H9 (cell line): ENCODE measurements at regions not wholly inside any gene's neighbourhood (a gene's known extent, or its start where the extent isn't known, plus 50 kb on each side); places are given as distances from the start of the nearest gene placed in this dataset.

Source experiments
- DNase-seq: peaks from one replicate; pipeline ENCODE4 v3.0.0-alpha.2; 2017
- H2AFZ ChIP-seq: one replicate; pipeline ENCODE4 v1.6.1; 2013; ENCODE audit warnings: mild to moderate bottlenecking, low read length, control low read depth, moderate library complexity
- H2AK5ac ChIP-seq: 2 replicates; pipeline ENCODE4 v1.6.1; 2013; ENCODE audit warnings: low read length, control low read depth, mixed read lengths; ENCODE audit not compliant: insufficient read length
- H2BK120ac ChIP-seq: one replicate; pipeline ENCODE4 v1.6.1; 2013; ENCODE audit warnings: low read depth, mild to moderate bottlenecking, low read length, control low read depth, inconsistent platforms; ENCODE audit not compliant: poor library complexity, severe bottlenecking
- H2BK12ac ChIP-seq: 2 replicates; pipeline ENCODE4 v1.6.1; 2013; ENCODE audit warnings: low read length, control low read depth, mixed read lengths, low read depth; ENCODE audit not compliant: insufficient read length
- H2BK15ac ChIP-seq: 2 replicates; pipeline ENCODE4 v1.6.1; 2013; ENCODE audit warnings: low read depth, low read length, control low read depth
- H2BK20ac ChIP-seq: one replicate; pipeline ENCODE4 v1.6.1; 2013; ENCODE audit warnings: low read depth, mild to moderate bottlenecking, low read length, control low read depth, inconsistent platforms; ENCODE audit not compliant: poor library complexity, severe bottlenecking
- H2BK5ac ChIP-seq: 2 replicates; pipeline ENCODE4 v1.6.1; 2013; ENCODE audit warnings: low read length, control low read depth, mixed read lengths; ENCODE audit not compliant: insufficient read length
- H3K14ac ChIP-seq: 2 replicates; pipeline ENCODE4 v1.6.1; 2013; ENCODE audit warnings: low read length, control low read depth; ENCODE audit not compliant: insufficient read depth
- H3K18ac ChIP-seq: 2 replicates; pipeline ENCODE4 v1.6.1; 2013; ENCODE audit warnings: low read depth, mild to moderate bottlenecking, mixed read lengths, low read length, control low read depth; ENCODE audit not compliant: insufficient read length
- H3K23ac ChIP-seq: 2 replicates; pipeline ENCODE4 v1.6.1; 2013; ENCODE audit warnings: low read length, control low read depth, mixed read lengths, low read depth; ENCODE audit not compliant: insufficient read length
- H3K23me2 ChIP-seq: 2 replicates; pipeline ENCODE4 v1.6.1; 2013; ENCODE audit warnings: low read depth, mild to moderate bottlenecking, mixed read lengths, low read length, control low read depth; ENCODE audit not compliant: insufficient read length, poor library complexity, severe bottlenecking
- H3K27ac ChIP-seq: 2 replicates; pipeline ENCODE4 v1.5.1; 2013; ENCODE audit warnings: low read length, control low read depth, mixed read lengths, low read depth; ENCODE audit not compliant: insufficient read length
- H3K27me3 ChIP-seq: 2 replicates; pipeline ENCODE4 v1.6.1; 2013; ENCODE audit warnings: low read length, control low read depth, inconsistent platforms; ENCODE audit not compliant: insufficient read depth
- H3K4ac ChIP-seq: 2 replicates; pipeline ENCODE4 v1.6.1; 2013; ENCODE audit warnings: low read depth, mild to moderate bottlenecking, control low read depth, inconsistent platforms, low read length, moderate library complexity
- H3K4me1 ChIP-seq: 2 replicates; pipeline ENCODE4 v1.6.1; 2013; ENCODE audit warnings: low read length, control low read depth, inconsistent platforms; ENCODE audit not compliant: insufficient read depth
- H3K4me2 ChIP-seq: 2 replicates; pipeline ENCODE4 v1.6.1; 2013; ENCODE audit warnings: low read length, control low read depth, mixed read lengths; ENCODE audit not compliant: insufficient read length, insufficient read depth
- H3K56ac ChIP-seq: 2 replicates; pipeline ENCODE4 v1.6.1; 2013; ENCODE audit warnings: low read depth, mild to moderate bottlenecking, mixed read lengths, low read length, control low read depth; ENCODE audit not compliant: insufficient read length
- H3K79me1 ChIP-seq: 2 replicates; pipeline ENCODE4 v1.6.1; 2013; ENCODE audit warnings: low read depth, mild to moderate bottlenecking, moderate library complexity, low read length, control low read depth, inconsistent platforms; ENCODE audit not compliant: insufficient read depth, poor library complexity, severe bottlenecking
- H3K79me2 ChIP-seq: 2 replicates; pipeline ENCODE4 v1.6.1; 2013; ENCODE audit warnings: low read length, control low read depth, inconsistent platforms; ENCODE audit not compliant: insufficient read depth
- H3K9ac ChIP-seq: 2 replicates; pipeline ENCODE4 v1.6.1; 2013; ENCODE audit warnings: low read length, control low read depth, mixed read lengths; ENCODE audit not compliant: insufficient read length; ENCODE audit errors: extremely low read depth
- H3K9me3 ChIP-seq: one replicate; pipeline ENCODE4 v1.6.1; 2013; ENCODE audit warnings: low read depth, low read length, inconsistent platforms; ENCODE audit not compliant: control insufficient read depth
- H3T11ph ChIP-seq: one replicate; pipeline ENCODE4 v1.6.1; 2013; ENCODE audit warnings: mild to moderate bottlenecking, low read length, control low read depth, inconsistent platforms
- H4K20me1 ChIP-seq: one replicate; pipeline ENCODE4 v1.6.1; 2013; ENCODE audit not compliant: control insufficient read depth, insufficient read length, insufficient read depth
- H4K5ac ChIP-seq: 2 replicates; pipeline ENCODE4 v1.6.1; 2013; ENCODE audit warnings: low read depth, mild to moderate bottlenecking, mixed read lengths, low read length, control low read depth; ENCODE audit not compliant: insufficient read length
- H4K8ac ChIP-seq: replicated peaks from 2 replicates; pipeline ENCODE4 v1.6.1; 2013; ENCODE audit warnings: low read length, control low read depth, mixed read lengths, low read depth; ENCODE audit not compliant: insufficient read length
- H4K91ac ChIP-seq: 2 replicates; pipeline ENCODE4 v1.6.1; 2013; ENCODE audit warnings: low read depth, mild to moderate bottlenecking, moderate library complexity, mixed read lengths, low read length, control low read depth; ENCODE audit not compliant: insufficient read length
- H3K27ac Mint-ChIP-seq, 3 experiments: 2 replicates in 2 of 3; 3 replicates in 1 of 3; pipeline ENCODE4 v1.8.0; 2020 to 2021; ENCODE audit warnings: mixed read lengths in 3 of 3, mild to moderate bottlenecking in 1 of 3, moderate library complexity in 1 of 3
- H3K27me3 Mint-ChIP-seq: 2 replicates; pipeline ENCODE4 v1.8.0; 2021; ENCODE audit warnings: low read depth, mild to moderate bottlenecking, moderate library complexity, mixed read lengths
- H3K36me3 Mint-ChIP-seq, 3 experiments: 2 replicates in 2 of 3; 3 replicates in 1 of 3; pipeline ENCODE4 v1.8.0; 2020 to 2021; ENCODE audit warnings: low read depth in 3 of 3, mixed read lengths in 3 of 3; ENCODE audit not compliant: insufficient read depth in 1 of 3
- H3K4me1 Mint-ChIP-seq, 2 experiments: 2 replicates each; pipeline ENCODE4 v1.8.0; 2020; ENCODE audit warnings: mixed read lengths in 2 of 2
- H3K4me3 Mint-ChIP-seq, 2 experiments: 2 replicates in 1 of 2; 3 replicates in 1 of 2; pipeline ENCODE4 v1.8.0; 2020 to 2021; ENCODE audit warnings: mild to moderate bottlenecking in 2 of 2, mixed read lengths in 2 of 2, moderate library complexity in 1 of 2
- H3K9me3 Mint-ChIP-seq, 2 experiments: 2 replicates in 1 of 2; 3 replicates in 1 of 2; pipeline ENCODE4 v1.8.0; 2020; ENCODE audit warnings: mild to moderate bottlenecking in 2 of 2, mixed read lengths in 2 of 2, moderate library complexity in 1 of 2
- WGBS: extraction: QIAGEN DNeasy Blood & Tissue Kit; methylation state at CpG from one replicate; pipeline ENCODE4 v1.1.7; 2013; ENCODE audit warnings: missing lambda C conversion rate, low lambda C conversion rate, mixed read lengths; ENCODE audit not compliant: insufficient read length; ENCODE audit errors: extremely low coverage; 5-methylcytosine and 5-hydroxymethylcytosine counted together
- TF ChIP-seq, protein P1 (sequence below): fragments of 200-600 bp; sonication (generic); conservative IDR thresholded peaks from 3 replicates; pipeline ENCODE4 v1.8.0; 2021; ENCODE audit warnings: antibody characterized with exemption, mild to moderate bottlenecking

DNA sequence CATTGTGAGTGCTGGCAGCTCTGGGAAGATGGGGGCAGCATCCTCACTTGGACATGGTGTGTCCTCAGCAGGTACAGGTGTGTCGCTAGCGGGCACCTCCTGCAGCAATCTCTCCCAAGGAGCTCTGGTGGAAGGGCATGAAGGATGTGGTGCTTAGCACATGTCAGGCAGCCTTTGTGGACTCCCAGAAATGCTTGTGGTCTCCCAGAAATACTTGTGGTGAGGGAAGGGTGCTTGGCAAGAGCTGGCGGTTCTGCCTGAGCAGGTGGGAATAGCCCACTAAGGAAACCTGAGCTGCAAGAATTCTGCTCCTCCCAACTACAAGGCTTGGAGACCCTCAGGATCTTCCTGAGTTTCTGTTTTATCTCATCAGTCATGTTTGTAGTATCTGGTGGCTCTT lies 371.6 kb downstream of the PRDM2 start:
- Histone ChIP-seq H3K27ac (no peak overlapping the region), H4K91ac (no peak overlapping the region), H4K8ac (no peak overlapping the region), H3K4ac (no peak overlapping the region), H2BK12ac (no peak overlapping the region), H3K27me3 (no peaks in the 10 kb centered on the region), H3K23me2 (no peaks in the 10 kb centered on the region), H3K79me2 (no peaks in the 10 kb centered on the region), H3T11ph (no peak overlapping the region), H3K23ac (no peak overlapping the region), H4K20me1 (no peaks in the 10 kb centered on the region), H3K9ac (no peak overlapping the region), H2AFZ (no peak overlapping the region), H2BK15ac (no peak overlapping the region), H2AK5ac (no peak overlapping the region), H2BK5ac (no peak overlapping the region), H3K56ac (no peak overlapping the region), H3K4me2 (no peak overlapping the region), H2BK20ac (no peak overlapping the region), H3K9me3 (no peaks in the 10 kb centered on the region), H3K18ac (no peak overlapping the region), H3K4me1 (no peaks in the 10 kb centered on the region), H4K5ac (no peak overlapping the region), H3K14ac (no peak overlapping the region), H2BK120ac (no peak overlapping the region), H3K79me1 (no peaks in the 10 kb centered on the region)
- Mint-ChIP-seq H3K27ac (no peak overlapping the region), H3K4me3 (no peak overlapping the region), H3K27me3 (peaks cover 2% of the 10 kb centered on the region; the same call in 1 of the 2 replicates), H3K36me3 (no peaks in the 10 kb centered on the region), H3K4me1 (peaks cover 15% of the 10 kb centered on the region in 2 experiments), H3K9me3 (peaks cover 0 to 2% of the 10 kb centered on the region in 2 experiments; a peak in 1 of 5 replicates)
- TF ChIP-seq, protein P1, sequence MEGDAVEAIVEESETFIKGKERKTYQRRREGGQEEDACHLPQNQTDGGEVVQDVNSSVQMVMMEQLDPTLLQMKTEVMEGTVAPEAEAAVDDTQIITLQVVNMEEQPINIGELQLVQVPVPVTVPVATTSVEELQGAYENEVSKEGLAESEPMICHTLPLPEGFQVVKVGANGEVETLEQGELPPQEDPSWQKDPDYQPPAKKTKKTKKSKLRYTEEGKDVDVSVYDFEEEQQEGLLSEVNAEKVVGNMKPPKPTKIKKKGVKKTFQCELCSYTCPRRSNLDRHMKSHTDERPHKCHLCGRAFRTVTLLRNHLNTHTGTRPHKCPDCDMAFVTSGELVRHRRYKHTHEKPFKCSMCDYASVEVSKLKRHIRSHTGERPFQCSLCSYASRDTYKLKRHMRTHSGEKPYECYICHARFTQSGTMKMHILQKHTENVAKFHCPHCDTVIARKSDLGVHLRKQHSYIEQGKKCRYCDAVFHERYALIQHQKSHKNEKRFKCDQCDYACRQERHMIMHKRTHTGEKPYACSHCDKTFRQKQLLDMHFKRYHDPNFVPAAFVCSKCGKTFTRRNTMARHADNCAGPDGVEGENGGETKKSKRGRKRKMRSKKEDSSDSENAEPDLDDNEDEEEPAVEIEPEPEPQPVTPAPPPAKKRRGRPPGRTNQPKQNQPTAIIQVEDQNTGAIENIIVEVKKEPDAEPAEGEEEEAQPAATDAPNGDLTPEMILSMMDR, result no peak
- no CpG with 5 or more reads among the region's 3 CpGs for WGBS
- no peak for DNase-seq
